AG10803 (cell line): ENCODE measurements at regions not wholly inside any gene's neighbourhood (a gene's known extent, or its start where the extent isn't known, plus 50 kb on each side); places are given as distances from the start of the nearest gene placed in this dataset.

ENCODE experiments used
- DNase-seq: peaks from one replicate; pipeline ENCODE4 v3.0.0; 2010; ENCODE audit warnings: low read depth
- H3K4me3 ChIP-seq: 2 replicates; pipeline ENCODE4 v1.5.1; 2011; ENCODE audit warnings: mild to moderate bottlenecking, low read length, control low read depth
- CTCF ChIP-seq: conservative IDR thresholded peaks from 2 replicates; pipeline ENCODE4 v1.5.1; 2011; ENCODE audit warnings: mild to moderate bottlenecking, low read length, control low read depth, inconsistent platforms

DNA sequence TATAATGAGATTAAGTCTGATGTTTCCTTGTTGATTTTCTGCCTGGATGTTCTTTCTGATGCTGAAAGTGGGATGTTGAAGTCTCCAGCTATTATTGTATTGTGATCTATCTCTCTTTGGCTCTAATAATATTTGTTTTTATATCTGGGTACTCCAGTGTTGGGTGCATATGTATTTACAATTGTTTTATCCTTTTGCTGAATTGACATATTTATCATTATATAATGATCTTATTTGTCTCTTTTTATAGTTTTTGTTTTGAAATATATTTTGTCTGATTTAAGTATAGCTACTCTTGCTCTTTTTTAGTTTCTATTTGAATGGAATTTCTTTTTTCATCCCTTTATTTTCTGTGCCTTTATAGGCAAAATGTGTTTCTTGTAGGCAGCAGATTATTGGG is 522.2 kb upstream of the NEGR1 start:
- no peak for TF ChIP-seq CTCF
- no peak for DNase-seq
- no peak overlapping the region for H3K4me3 ChIP-seq

DNA sequence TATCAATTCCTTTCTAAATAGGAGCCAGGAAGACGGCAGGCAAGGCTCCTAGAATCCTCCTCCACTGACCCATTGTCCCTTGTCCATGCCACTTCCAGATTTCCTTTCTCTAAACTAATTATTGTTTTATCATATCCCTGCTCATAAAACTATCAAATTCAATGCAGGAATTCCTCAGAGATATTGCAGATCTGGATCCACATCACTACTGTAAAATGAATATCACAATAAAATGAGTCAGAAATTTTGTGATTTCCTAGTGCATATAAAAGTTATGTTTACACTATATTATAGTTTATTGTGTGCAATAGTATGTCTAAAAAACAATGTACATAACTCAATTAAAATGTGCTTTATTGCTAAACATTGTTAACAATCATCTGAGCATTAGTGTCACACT is 498.7 kb upstream of the NEGR1 start:
- no peak overlapping the region for H3K4me3 ChIP-seq
- TF ChIP-seq CTCF: no peak
- no peak for DNase-seq

DNA sequence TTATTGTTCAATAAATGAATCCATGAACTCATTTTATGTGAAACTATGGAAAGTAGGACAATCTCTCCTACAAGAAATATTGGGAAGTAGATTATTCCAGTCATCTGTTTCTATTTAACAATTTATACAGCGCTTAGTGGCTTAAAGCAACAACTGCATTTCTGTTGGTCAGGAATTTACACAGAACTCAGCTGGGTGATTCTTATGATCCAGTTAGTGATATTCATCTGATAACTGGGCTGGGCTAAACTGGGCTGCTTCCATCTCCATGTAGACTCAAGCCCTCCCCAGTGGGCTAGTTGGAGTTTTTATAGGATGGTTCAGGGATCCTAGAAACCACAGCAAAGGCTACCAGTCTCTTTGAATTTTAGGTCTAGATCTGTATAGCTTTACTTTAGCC is 497.9 kb upstream of the NEGR1 start:
- DNase-seq: no peak
- no peak overlapping the region for H3K4me3 ChIP-seq
- TF ChIP-seq CTCF: no peak

DNA sequence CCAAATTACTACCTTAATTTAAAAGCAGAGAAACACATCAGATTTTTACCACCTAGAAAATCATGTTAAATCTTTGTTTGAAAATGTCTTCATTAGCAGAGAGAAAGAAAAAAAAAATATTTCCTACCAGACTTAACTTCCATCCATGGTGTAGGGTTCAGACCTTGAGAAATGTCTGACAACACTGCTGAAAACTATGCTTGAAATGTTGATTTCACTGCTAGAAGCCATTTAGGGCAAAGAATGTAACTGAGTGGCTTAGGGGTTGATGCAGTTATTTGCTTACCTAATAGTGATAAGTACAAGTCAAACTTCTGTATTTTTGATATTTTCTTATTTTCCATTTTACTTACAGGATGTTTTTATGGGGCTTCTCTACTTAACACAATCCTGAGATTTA is 495.6 kb upstream of the NEGR1 start:
- TF ChIP-seq CTCF: no peak
- H3K4me3 ChIP-seq: no peak overlapping the region
- DNase-seq: peak; percentile 30

DNA sequence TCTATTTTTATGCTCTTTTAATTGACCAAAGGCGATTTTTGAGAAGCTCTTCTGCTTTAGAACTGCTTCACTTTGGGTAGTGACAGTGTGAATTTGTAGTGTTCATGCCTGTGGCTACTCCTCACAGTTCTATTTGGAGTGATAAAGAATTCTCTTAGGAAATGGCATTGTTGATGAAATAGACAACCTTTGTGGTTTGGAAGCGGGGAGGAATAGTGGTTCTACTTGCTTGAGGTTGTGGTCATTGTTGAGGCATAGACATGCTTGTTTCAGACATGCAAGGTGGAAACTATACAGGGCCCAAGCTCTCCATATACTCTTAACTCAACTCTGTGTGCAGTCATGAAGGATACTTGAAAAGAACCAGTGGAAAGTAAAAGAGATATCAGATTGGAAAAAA is 481.1 kb upstream of the NEGR1 start:
- DNase-seq: no peak
- TF ChIP-seq CTCF: no peak
- H3K4me3 ChIP-seq: no peak overlapping the region

DNA sequence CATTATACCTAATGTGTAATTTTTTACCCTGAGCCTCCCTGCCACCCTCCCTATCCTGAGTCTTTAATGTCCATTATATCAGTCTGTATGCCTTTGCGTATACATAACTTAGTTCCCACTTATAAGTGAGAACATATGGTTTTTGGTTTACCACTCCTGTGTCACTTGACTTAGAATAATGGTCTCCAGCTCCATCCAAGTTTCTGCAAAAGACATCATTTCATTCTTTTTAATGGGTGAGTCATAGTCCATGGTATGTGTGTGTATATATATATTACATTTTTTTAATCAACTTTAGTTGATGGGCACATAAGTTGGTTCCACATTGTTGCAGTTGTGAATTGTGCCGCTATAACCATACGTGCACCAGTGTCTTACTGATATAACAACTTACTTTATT is 477.1 kb upstream of the NEGR1 start:
- no peak for TF ChIP-seq CTCF
- H3K4me3 ChIP-seq: no peak overlapping the region
- DNase-seq: no peak

GRCh38 chr1:72757843-72758242 is 475.5 kb upstream of the NEGR1 start:
- H3K4me3 ChIP-seq: no peak overlapping the region
- no peak for DNase-seq
- TF ChIP-seq CTCF: no peak
